Hepatic stellate cell (primary cell): ENCODE measurements at regions not wholly inside any gene's neighbourhood (a gene's known extent, or its start where the extent isn't known, plus 50 kb on each side); places are given as distances from the start of the nearest gene placed in this dataset.

Experiments
- DNase-seq: peaks from one replicate; pipeline ENCODE4 v3.0.0; 2011; ENCODE audit warnings: low spot score

GRCh38 chr12:96132819-96133218 is 61.4 kb upstream of the ELK3 start:
- DNase-seq = no peak

- DNase-seq = no peak
Observed at GRCh38 chr12:96134200-96134599, 60.0 kb upstream of the ELK3 start.

GRCh38 chr12:96136161-96136560 is 58.0 kb upstream of the ELK3 start:
- DNase-seq = no peak

GRCh38 chr12:96136725-96137378 is 57.3 kb upstream of the ELK3 start:
- DNase-seq = no peak

GRCh38 chr12:96140174-96140573 is 54.0 kb upstream of the ELK3 start:
- no peak for DNase-seq

- peak; percentile 22 for DNase-seq
Observed at GRCh38 chr12:96141216-96141912, 52.8 kb upstream of the ELK3 start.

- DNase-seq = no peak
Observed at GRCh38 chr12:96143392-96143791, 50.8 kb upstream of the ELK3 start.

- no peak for DNase-seq
Observed at GRCh38 chr12:96143827-96144565, 50.2 kb upstream of the ELK3 start.
